ENCODE measurements at regions not wholly inside any gene's neighbourhood (a gene's known extent, or its start where the extent isn't known, plus 50 kb on each side); places are given as distances from the start of the nearest gene placed in this dataset.

- H3K4me2 ChIP-seq: no peak overlapping the region
- no peaks in the 10 kb centered on the region for H3K9me3 ChIP-seq (ENCODE audit: low read depth)
- TF ChIP-seq EZH2 (IDR thresholded peaks at IDR 0.05; ENCODE audit: borderline replicate concordance) (no peak), EZH2phosphoT487 (IDR thresholded peaks at IDR 0.05; ENCODE audit: low read depth, severe bottlenecking, unreplicated experiment) (no peak)
- TF ChIP-seq, protein P1, sequence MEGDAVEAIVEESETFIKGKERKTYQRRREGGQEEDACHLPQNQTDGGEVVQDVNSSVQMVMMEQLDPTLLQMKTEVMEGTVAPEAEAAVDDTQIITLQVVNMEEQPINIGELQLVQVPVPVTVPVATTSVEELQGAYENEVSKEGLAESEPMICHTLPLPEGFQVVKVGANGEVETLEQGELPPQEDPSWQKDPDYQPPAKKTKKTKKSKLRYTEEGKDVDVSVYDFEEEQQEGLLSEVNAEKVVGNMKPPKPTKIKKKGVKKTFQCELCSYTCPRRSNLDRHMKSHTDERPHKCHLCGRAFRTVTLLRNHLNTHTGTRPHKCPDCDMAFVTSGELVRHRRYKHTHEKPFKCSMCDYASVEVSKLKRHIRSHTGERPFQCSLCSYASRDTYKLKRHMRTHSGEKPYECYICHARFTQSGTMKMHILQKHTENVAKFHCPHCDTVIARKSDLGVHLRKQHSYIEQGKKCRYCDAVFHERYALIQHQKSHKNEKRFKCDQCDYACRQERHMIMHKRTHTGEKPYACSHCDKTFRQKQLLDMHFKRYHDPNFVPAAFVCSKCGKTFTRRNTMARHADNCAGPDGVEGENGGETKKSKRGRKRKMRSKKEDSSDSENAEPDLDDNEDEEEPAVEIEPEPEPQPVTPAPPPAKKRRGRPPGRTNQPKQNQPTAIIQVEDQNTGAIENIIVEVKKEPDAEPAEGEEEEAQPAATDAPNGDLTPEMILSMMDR (IDR thresholded peaks at IDR 0.05; ENCODE audit: poor library complexity): no peak
- H3K9me2 ChIP-seq (replicated peaks; ENCODE audit: insufficient read depth): no peaks in the 10 kb centered on the region
- no peak overlapping the region for H3K4me3 ChIP-seq
- no peak for DNase-seq (ENCODE audit: low spot score)
- no peaks in the 10 kb centered on the region for H4K20me1 ChIP-seq (ENCODE audit: insufficient read depth, poor library complexity, severe bottlenecking)
- no peaks in the 10 kb centered on the region for H3K79me2 ChIP-seq
- H3K27me3 ChIP-seq: no peaks in the 10 kb centered on the region
- no peaks in the 10 kb centered on the region for H3K36me3 ChIP-seq (replicated peaks; ENCODE audit: insufficient read depth, low read depth)
- no peak overlapping the region for H2AFZ ChIP-seq
- 79% methylated on average over 3 of the region's 3 CpGs for WGBS (ENCODE audit: low lambda C conversion rate, missing lambda C conversion rate)
- no peaks in the 10 kb centered on the region for H3K4me1 ChIP-seq (ENCODE audit: insufficient read depth)
- H3K27ac ChIP-seq: no peak overlapping the region
Observed at GRCh38 chr5:110115503-110115902, 425.8 kb downstream of the MAN2A1 start.

GRCh38 chr5:110116539-110116938 lies 426.8 kb downstream of the MAN2A1 start:
- H3K27me3 ChIP-seq: no peaks in the 10 kb centered on the region
- H4K20me1 ChIP-seq (ENCODE audit: insufficient read depth, poor library complexity, severe bottlenecking): no peaks in the 10 kb centered on the region
- H2AFZ ChIP-seq: no peak overlapping the region
- no peaks in the 10 kb centered on the region for H3K4me1 ChIP-seq (ENCODE audit: insufficient read depth)
- H3K36me3 ChIP-seq (replicated peaks; ENCODE audit: insufficient read depth, low read depth): no peaks in the 10 kb centered on the region
- no peak overlapping the region for H3K4me2 ChIP-seq
- H3K79me2 ChIP-seq: no peaks in the 10 kb centered on the region
- H3K9me3 ChIP-seq (ENCODE audit: low read depth): no peaks in the 10 kb centered on the region
- DNase-seq (ENCODE audit: low spot score): no peak
- H3K4me3 ChIP-seq: no peak overlapping the region
- WGBS (ENCODE audit: low lambda C conversion rate, missing lambda C conversion rate): 100% methylated on average over 1 of the region's 1 CpG
- TF ChIP-seq EZH2phosphoT487 (IDR thresholded peaks at IDR 0.05; ENCODE audit: low read depth, severe bottlenecking, unreplicated experiment) (no peak), EZH2 (IDR thresholded peaks at IDR 0.05; ENCODE audit: borderline replicate concordance) (no peak)
- TF ChIP-seq, protein P1 (IDR thresholded peaks at IDR 0.05; ENCODE audit: poor library complexity): no peak
- H3K27ac ChIP-seq: no peak overlapping the region
- H3K9me2 ChIP-seq (replicated peaks; ENCODE audit: insufficient read depth): no peaks in the 10 kb centered on the region

DNA sequence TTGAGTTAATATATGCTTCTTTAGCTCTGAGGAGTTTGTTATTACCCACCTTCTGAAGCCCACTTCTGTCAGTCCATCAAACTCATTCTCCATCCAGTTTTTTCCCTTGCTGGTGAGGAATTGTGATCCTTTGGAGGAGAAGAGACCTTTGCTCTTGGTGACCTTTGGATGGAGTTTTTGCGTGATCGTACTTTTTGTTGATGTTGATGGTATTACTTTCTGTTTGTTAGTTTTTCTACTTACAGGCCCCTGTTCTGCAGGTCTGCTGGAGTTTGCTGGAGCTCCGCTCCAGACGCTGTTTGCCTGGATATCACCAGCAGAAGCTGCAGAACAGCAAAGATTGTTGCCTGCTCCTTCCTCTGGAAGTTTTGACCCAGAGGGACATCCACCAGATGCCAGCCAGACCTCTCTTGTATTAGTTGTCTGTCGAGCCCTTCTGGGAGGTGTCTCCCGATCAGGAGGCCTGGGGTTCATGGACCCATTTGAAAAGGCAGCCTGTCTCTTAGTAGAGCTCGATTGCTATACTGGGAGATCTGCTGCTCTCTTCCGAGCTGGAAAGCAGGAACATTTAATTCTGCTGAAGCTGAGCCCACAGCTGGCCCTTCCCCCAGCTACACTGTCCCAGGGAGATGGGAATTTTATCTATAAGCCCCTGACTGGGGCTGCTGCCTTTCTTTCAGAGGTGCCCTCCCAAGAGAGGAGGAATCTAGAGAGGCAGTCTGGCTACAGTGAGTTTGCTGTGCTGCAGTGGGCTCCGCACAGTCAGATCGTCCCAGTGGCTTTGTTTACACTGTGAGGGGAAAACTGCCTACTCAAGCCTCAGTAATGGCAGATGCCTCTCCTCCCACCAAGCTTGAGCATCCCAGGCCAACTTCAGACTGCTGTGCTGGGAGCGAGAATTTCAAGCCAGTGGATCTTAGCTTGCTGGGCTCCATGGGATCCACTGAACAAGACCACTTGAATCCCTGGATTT lies 445.5 kb downstream of the MAN2A1 start:
- no peak for TF ChIP-seq EZH2 (IDR thresholded peaks at IDR 0.05; ENCODE audit: borderline replicate concordance)
- TF ChIP-seq, protein P1 (IDR thresholded peaks at IDR 0.05; ENCODE audit: poor library complexity): no peak
- no peak for TF ChIP-seq EZH2phosphoT487 (IDR thresholded peaks at IDR 0.05; ENCODE audit: low read depth, severe bottlenecking, unreplicated experiment)
- no peak for DNase-seq (ENCODE audit: low spot score)
- WGBS (ENCODE audit: low lambda C conversion rate, missing lambda C conversion rate): 72% methylated on average over 11 of the region's 11 CpGs
- no peaks in the 10 kb centered on the region for H3K9me2 ChIP-seq (replicated peaks; ENCODE audit: insufficient read depth)
- H3K27me3 ChIP-seq: no peaks in the 10 kb centered on the region
- H3K79me2 ChIP-seq: no peaks in the 10 kb centered on the region
- H2AFZ ChIP-seq: no peak overlapping the region
- no peak overlapping the region for H3K4me2 ChIP-seq
- no peak overlapping the region for H3K4me3 ChIP-seq
- no peak overlapping the region for H3K27ac ChIP-seq
- no peaks in the 10 kb centered on the region for H3K4me1 ChIP-seq (ENCODE audit: insufficient read depth)
- no peaks in the 10 kb centered on the region for H4K20me1 ChIP-seq (ENCODE audit: insufficient read depth, poor library complexity, severe bottlenecking)
- H3K9me3 ChIP-seq (ENCODE audit: low read depth): no peaks in the 10 kb centered on the region
- H3K36me3 ChIP-seq (replicated peaks; ENCODE audit: insufficient read depth, low read depth): no peaks in the 10 kb centered on the region

Data from hepatocyte (in vitro differentiated cells).